A549 (cell line): ENCODE measurements at regions not wholly inside any gene's neighbourhood (a gene's known extent, or its start where the extent isn't known, plus 50 kb on each side); places are given as distances from the start of the nearest gene placed in this dataset.

Experiments
- ATAC-seq, 2 experiments: fragments of 200-7000 bp in 1 of 2; fragments of >200 bp in 1 of 2; cut with Nextera tagmentation in 1 of 2; cut with Tn5 transposase in 1 of 2; 3 replicates each; pipeline versions ENCODE4 v1.8.0 to v1.9.1; 2018 to 2020; ENCODE audit warnings: mild to moderate bottlenecking in 1 of 2, moderate library complexity in 1 of 2
- CTCF ChIA-PET: fragments of 300-600 bp; sonication (Branson Sonifier 250); formaldehyde crosslinking; extraction: SDS; loops from one replicate; lab custom pipeline; 2021; ENCODE audit warnings: antibody characterized with exemption, inconsistent platforms; lab: Yijun Ruan, JAX
- POLR2A ChIA-PET: fragments of 350-600 bp; formaldehyde crosslinking; extraction: SDS; loops from one replicate; lab custom pipeline; 2021; ENCODE audit warnings: antibody characterized with exemption, inconsistent platforms; lab: Yijun Ruan, JAX
- DNase-seq, 2 experiments: peaks; one replicate each; pipeline versions ENCODE4 v3.0.0 to v3.0.0-alpha.2; 2011 to 2016; ENCODE audit warnings: low read depth in 1 of 2, low spot score in 1 of 2
- FAIRE-seq: peaks from 2 replicates; lab custom pipeline; 2011; peaks lifted over from hg19 to GRCh38; lab: Jason Lieb, UNC
- H3K27ac ChIP-seq, 2 experiments: fragments of >200 bp; sonication (Bioruptor Twin); formaldehyde crosslinking; 3 replicates each; pipeline ENCODE4 v1.5.1; 2016 to 2017
- H3K4me1 ChIP-seq: fragments of >200 bp; sonication (Bioruptor Twin); formaldehyde crosslinking; 3 replicates; pipeline ENCODE4 v1.6.1; 2016
- H3K4me2 ChIP-seq: fragments of >200 bp; sonication (Bioruptor Twin); formaldehyde crosslinking; 3 replicates; pipeline ENCODE4 v1.6.1; 2016
- H3K4me3 ChIP-seq: fragments of >200 bp; sonication (Bioruptor Twin); formaldehyde crosslinking; 3 replicates; pipeline ENCODE4 v1.5.1; 2016
- H3K9me3 ChIP-seq: fragments of >200 bp; sonication (Bioruptor Twin); formaldehyde crosslinking; 3 replicates; pipeline ENCODE4 v1.6.1; 2016
- CBX2 ChIP-seq: fragments of 200-600 bp; sonication (generic); IDR thresholded peaks from 2 replicates; pipeline ENCODE4 v1.6.1; 2016; ENCODE audit warnings: low read depth, mild to moderate bottlenecking, borderline replicate concordance
- EHF ChIP-seq: fragments of 250-450 bp; sonication (Bioruptor Pico); IDR thresholded peaks from 2 replicates; pipeline ENCODE4 v1.5.0; 2020; ENCODE audit warnings: mild to moderate bottlenecking
- EP300 ChIP-seq, 2 experiments: fragments of >200 bp; sonication (Bioruptor Twin); formaldehyde crosslinking; IDR thresholded peaks; 2 replicates in 1 of 2; 3 replicates in 1 of 2; pipeline ENCODE4 v1.6.1; 2016 to 2017
- ESRRA ChIP-seq: fragments of 150-350 bp; IDR thresholded peaks from 2 replicates; pipeline ENCODE4 v1.6.1; 2014; ENCODE audit warnings: mild to moderate bottlenecking, low read length, borderline replicate concordance
- GATA3 ChIP-seq: IDR thresholded peaks from 2 replicates; pipeline ENCODE4 v1.6.1; 2012; ENCODE audit warnings: borderline replicate concordance
- HEYL ChIP-seq: fragments of 250-450 bp; sonication (Bioruptor Pico); IDR thresholded peaks from 2 replicates; pipeline ENCODE4 v1.8.0; 2021; ENCODE audit warnings: mild to moderate bottlenecking, moderate library complexity
- MAZ ChIP-seq: fragments of 150-350 bp; IDR thresholded peaks from 2 replicates; pipeline ENCODE4 v1.6.1; 2014; ENCODE audit warnings: antibody characterized with exemption, low read depth, low read length, borderline replicate concordance
- NR3C1 ChIP-seq: fragments of >200 bp; sonication (Bioruptor Twin); formaldehyde crosslinking; IDR thresholded peaks from 3 replicates; pipeline ENCODE4 v1.6.1; 2017
- POLR2A ChIP-seq: IDR thresholded peaks from 2 replicates; pipeline ENCODE4 v1.6.1; 2012; ENCODE audit warnings: mild to moderate bottlenecking, low read length
- RNF2 ChIP-seq: fragments of 200-600 bp; sonication (generic); IDR thresholded peaks from 2 replicates; pipeline ENCODE4 v1.6.1; 2016; ENCODE audit warnings: low read depth, mild to moderate bottlenecking, antibody characterized with exemption, moderate library complexity, borderline replicate concordance
- TFCP2L1 ChIP-seq: fragments of 250-450 bp; sonication (Bioruptor Pico); IDR thresholded peaks from 2 replicates; pipeline ENCODE4 v1.5.0; 2021; ENCODE audit warnings: mild to moderate bottlenecking
- WGBS: methylation state at CpG from one replicate; pipeline ENCODE4 v1.1.6; 2017; ENCODE audit errors: missing lambda C conversion rate; 5-methylcytosine and 5-hydroxymethylcytosine counted together
- TF ChIP-seq, protein P1 (sequence below): fragments of 250-450 bp; sonication (Bioruptor Pico); IDR thresholded peaks from 2 replicates; pipeline ENCODE4 v1.5.0; 2020; ENCODE audit warnings: low read depth, mild to moderate bottlenecking, moderate library complexity
- TF ChIP-seq, protein P2 (sequence below): fragments of 450-650 bp; IDR thresholded peaks from 2 replicates; pipeline ENCODE4 v1.6.1; 2014; ENCODE audit warnings: antibody characterized with exemption
- TF ChIP-seq, protein P3 (sequence below): IDR thresholded peaks from 2 replicates; pipeline ENCODE4 v1.6.1; 2012; ENCODE audit warnings: low read depth, borderline replicate concordance
- TF ChIP-seq, protein P4 (sequence below): fragments of >200 bp; sonication (Bioruptor Twin); formaldehyde crosslinking; IDR thresholded peaks from 3 replicates; pipeline ENCODE4 v1.6.1; 2016
- TF ChIP-seq, protein P5 (sequence below): fragments of 200-600 bp; sonication (generic); IDR thresholded peaks from 2 replicates; pipeline ENCODE4 v1.6.1; 2016; ENCODE audit warnings: antibody characterized with exemption, mild to moderate bottlenecking, moderate library complexity
- TF ChIP-seq, protein P6 (sequence below): fragments of 250-450 bp; sonication (Bioruptor Pico); IDR thresholded peaks from 2 replicates; pipeline ENCODE4 v1.5.0; 2021; ENCODE audit warnings: mild to moderate bottlenecking, moderate library complexity, borderline replicate concordance

DNA sequence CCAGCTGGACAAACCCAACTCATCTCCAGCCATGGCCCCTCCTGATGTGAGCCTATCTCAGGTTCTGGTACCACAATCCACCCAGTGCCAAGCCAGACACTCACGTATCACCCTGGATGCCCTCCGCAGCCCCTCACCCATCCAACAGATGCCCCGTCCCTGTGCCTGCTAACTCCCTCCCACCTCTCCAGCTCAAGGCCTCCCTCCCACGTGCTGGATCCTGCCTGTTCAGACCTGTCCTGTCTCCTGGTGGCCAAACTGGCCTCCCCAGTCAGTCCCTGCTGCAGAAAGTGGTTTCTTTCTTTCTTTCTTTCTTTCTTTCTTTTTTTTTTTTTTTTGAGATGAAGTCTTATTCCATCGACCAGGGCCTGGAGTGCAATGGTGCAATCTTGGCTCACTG is 86.2 kb downstream of the RRM2 start:
- CTCF ChIA-PET: interaction anchor here (0.7 kb wide), 2 partner anchors 21 to 207 kb away, joined by 3 to 4 read pairs; no protein-coding TSS in a partner anchor
- WGBS: 87% methylated on average over 5 of the region's 5 CpGs

DNA sequence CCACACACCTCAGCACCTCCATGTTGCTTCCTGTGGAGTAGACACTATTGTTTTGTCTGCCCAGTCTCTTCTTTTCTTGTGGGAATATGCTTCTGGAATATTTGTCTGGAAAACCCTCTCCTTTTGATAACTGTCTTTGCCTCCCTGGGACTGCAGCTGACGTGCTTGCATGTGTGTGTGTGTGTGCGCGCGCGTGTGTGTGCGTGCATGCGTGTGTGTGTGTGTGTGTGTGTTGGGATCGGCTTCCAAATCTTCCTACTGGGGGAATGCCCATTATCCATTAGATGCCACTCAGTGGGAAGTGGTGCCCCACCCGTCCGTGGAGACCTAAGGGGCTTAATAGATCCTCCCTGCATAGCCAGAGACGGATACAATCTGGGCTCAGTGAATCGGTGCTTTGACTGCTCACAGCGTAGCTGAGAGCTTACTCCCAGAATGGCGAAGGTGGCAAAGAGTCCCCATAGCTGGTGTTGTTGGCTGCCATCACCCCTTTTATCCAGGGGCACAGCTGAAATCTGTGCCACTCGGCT is 86.9 kb downstream of the RRM2 start:
- WGBS: 85% methylated on average over 15 of the region's 15 CpGs
- Histone ChIP-seq H3K4me3 (no peak overlapping the region), H3K27ac (no peak overlapping the region), H3K9me3 (no peaks in the 10 kb centered on the region), H3K4me1 (no peaks in the 10 kb centered on the region), H3K4me2 (no peak overlapping the region)
- ATAC-seq (no peak), DNase-seq (no peak), FAIRE-seq (no peak)
- ChIA-PET POLR2A (no interaction called here), CTCF (interaction anchor here (0.5 kb wide), 1 partner anchor 173 kb away, joined by 4 read pairs; no protein-coding TSS in a partner anchor)
- TF ChIP-seq RNF2 (no peak), GATA3 (no peak), POLR2A (no peak), ESRRA (no peak), TFCP2L1 (CRISPR knock-in tag) (no peak), EHF (CRISPR knock-in tag) (no peak)
- TF ChIP-seq, protein P1, sequence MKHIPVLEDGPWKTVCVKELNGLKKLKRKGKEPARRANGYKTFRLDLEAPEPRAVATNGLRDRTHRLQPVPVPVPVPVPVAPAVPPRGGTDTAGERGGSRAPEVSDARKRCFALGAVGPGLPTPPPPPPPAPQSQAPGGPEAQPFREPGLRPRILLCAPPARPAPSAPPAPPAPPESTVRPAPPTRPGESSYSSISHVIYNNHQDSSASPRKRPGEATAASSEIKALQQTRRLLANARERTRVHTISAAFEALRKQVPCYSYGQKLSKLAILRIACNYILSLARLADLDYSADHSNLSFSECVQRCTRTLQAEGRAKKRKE (CRISPR knock-in tag): no peak

More for the DNA sequence above, 86.2 kb downstream of the RRM2 start:
- FAIRE-seq (no peak), DNase-seq (no peak), ATAC-seq (no peak)
- Histone ChIP-seq H3K27ac (no peak overlapping the region), H3K4me2 (no peak overlapping the region), H3K9me3 (no peaks in the 10 kb centered on the region), H3K4me1 (no peaks in the 10 kb centered on the region), H3K4me3 (no peak overlapping the region)
- no peak for TF ChIP-seq NR3C1
- TF ChIP-seq, protein P2, sequence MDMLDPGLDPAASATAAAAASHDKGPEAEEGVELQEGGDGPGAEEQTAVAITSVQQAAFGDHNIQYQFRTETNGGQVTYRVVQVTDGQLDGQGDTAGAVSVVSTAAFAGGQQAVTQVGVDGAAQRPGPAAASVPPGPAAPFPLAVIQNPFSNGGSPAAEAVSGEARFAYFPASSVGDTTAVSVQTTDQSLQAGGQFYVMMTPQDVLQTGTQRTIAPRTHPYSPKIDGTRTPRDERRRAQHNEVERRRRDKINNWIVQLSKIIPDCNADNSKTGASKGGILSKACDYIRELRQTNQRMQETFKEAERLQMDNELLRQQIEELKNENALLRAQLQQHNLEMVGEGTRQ: no peak
- no peak for TF ChIP-seq MAZ
- TF ChIP-seq, protein P3, sequence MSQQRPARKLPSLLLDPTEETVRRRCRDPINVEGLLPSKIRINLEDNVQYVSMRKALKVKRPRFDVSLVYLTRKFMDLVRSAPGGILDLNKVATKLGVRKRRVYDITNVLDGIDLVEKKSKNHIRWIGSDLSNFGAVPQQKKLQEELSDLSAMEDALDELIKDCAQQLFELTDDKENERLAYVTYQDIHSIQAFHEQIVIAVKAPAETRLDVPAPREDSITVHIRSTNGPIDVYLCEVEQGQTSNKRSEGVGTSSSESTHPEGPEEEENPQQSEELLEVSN: no peak
- TF ChIP-seq CBX2: no peak
- TF ChIP-seq, protein P4, sequence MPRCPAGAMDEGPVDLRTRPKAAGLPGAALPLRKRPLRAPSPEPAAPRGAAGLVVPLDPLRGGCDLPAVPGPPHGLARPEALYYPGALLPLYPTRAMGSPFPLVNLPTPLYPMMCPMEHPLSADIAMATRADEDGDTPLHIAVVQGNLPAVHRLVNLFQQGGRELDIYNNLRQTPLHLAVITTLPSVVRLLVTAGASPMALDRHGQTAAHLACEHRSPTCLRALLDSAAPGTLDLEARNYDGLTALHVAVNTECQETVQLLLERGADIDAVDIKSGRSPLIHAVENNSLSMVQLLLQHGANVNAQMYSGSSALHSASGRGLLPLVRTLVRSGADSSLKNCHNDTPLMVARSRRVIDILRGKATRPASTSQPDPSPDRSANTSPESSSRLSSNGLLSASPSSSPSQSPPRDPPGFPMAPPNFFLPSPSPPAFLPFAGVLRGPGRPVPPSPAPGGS: no peak
- no peak for TF ChIP-seq POLR2A
- TF ChIP-seq HEYL (CRISPR knock-in tag): no peak
- TF ChIP-seq, protein P5, sequence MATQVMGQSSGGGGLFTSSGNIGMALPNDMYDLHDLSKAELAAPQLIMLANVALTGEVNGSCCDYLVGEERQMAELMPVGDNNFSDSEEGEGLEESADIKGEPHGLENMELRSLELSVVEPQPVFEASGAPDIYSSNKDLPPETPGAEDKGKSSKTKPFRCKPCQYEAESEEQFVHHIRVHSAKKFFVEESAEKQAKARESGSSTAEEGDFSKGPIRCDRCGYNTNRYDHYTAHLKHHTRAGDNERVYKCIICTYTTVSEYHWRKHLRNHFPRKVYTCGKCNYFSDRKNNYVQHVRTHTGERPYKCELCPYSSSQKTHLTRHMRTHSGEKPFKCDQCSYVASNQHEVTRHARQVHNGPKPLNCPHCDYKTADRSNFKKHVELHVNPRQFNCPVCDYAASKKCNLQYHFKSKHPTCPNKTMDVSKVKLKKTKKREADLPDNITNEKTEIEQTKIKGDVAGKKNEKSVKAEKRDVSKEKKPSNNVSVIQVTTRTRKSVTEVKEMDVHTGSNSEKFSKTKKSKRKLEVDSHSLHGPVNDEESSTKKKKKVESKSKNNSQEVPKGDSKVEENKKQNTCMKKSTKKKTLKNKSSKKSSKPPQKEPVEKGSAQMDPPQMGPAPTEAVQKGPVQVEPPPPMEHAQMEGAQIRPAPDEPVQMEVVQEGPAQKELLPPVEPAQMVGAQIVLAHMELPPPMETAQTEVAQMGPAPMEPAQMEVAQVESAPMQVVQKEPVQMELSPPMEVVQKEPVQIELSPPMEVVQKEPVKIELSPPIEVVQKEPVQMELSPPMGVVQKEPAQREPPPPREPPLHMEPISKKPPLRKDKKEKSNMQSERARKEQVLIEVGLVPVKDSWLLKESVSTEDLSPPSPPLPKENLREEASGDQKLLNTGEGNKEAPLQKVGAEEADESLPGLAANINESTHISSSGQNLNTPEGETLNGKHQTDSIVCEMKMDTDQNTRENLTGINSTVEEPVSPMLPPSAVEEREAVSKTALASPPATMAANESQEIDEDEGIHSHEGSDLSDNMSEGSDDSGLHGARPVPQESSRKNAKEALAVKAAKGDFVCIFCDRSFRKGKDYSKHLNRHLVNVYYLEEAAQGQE: no peak
- TF ChIP-seq, protein P6, sequence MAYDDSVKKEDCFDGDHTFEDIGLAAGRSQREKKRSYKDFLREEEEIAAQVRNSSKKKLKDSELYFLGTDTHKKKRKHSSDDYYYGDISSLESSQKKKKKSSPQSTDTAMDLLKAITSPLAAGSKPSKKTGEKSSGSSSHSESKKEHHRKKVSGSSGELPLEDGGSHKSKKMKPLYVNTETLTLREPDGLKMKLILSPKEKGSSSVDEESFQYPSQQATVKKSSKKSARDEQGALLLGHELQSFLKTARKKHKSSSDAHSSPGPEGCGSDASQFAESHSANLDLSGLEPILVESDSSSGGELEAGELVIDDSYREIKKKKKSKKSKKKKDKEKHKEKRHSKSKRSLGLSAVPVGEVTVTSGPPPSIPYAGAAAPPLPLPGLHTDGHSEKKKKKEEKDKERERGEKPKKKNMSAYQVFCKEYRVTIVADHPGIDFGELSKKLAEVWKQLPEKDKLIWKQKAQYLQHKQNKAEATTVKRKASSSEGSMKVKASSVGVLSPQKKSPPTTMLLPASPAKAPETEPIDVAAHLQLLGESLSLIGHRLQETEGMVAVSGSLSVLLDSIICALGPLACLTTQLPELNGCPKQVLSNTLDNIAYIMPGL (CRISPR knock-in tag): no peak
- no peak for TF ChIP-seq EP300 (IDR thresholded peaks at IDR 0.05)
- POLR2A ChIA-PET: no interaction called here
